HG03175 (cell line): ENCODE measurements at regions not wholly inside any gene's neighbourhood (a gene's known extent, or its start where the extent isn't known, plus 50 kb on each side); places are given as distances from the start of the nearest gene placed in this dataset.
"Not testable (repeated sequence)": the region's sequence is repeated elsewhere in the genome, so short reads cannot be mapped to it uniquely, and the experiment has no call there.

ENCODE experiments used
- ATAC-seq: cut with Tn5 transposase; IDR thresholded peaks from one replicate; pipeline ENCODE4 v1.9.1; 2021; ENCODE audit warnings: mild to moderate bottlenecking, moderate library complexity; ENCODE audit not compliant: unreplicated experiment

- ATAC-seq, result no peak
Measured at GRCh38 chr9:124084087-124084486, 72.5 kb downstream of the LHX2 start.

- no peak for ATAC-seq
Measured at GRCh38 chr9:124087226-124087625, 75.7 kb downstream of the LHX2 start.

- no peak for ATAC-seq
Measured at GRCh38 chr9:124088476-124088837, 76.9 kb downstream of the LHX2 start.

- not testable (repeated sequence) for ATAC-seq
Measured at GRCh38 chr9:124089631-124090488, 78.3 kb downstream of the LHX2 start.

GRCh38 chr9:124098141-124098905 is 86.8 kb downstream of the LHX2 start:
- ATAC-seq, result no peak

GRCh38 chr9:124099860-124100259 is 88.3 kb downstream of the LHX2 start:
- no peak for ATAC-seq

GRCh38 chr9:124101215-124101968 is 89.8 kb downstream of the LHX2 start:
- ATAC-seq, result no peak

- ATAC-seq, result no peak
Measured at GRCh38 chr9:124101969-124102345, 90.4 kb downstream of the LHX2 start.

GRCh38 chr9:124102363-124102762 is 90.8 kb downstream of the LHX2 start:
- no peak for ATAC-seq

GRCh38 chr9:124105266-124105665 is 93.7 kb downstream of the LHX2 start:
- no peak for ATAC-seq

- no peak for ATAC-seq
Measured at GRCh38 chr9:124108216-124108615, 96.6 kb downstream of the LHX2 start.

- no peak for ATAC-seq
Measured at GRCh38 chr9:124110307-124110915, 98.8 kb downstream of the LHX2 start.

- ATAC-seq, result no peak
Measured at GRCh38 chr9:124116683-124117363, 105.3 kb downstream of the LHX2 start.

- no peak for ATAC-seq
Measured at GRCh38 chr9:124118894-124119293, 107.3 kb downstream of the LHX2 start.

GRCh38 chr9:124120272-124120671 is 108.7 kb downstream of the LHX2 start:
- ATAC-seq, result no peak

- no peak for ATAC-seq
Measured at GRCh38 chr9:124121725-124122124, 110.2 kb downstream of the LHX2 start.

GRCh38 chr9:124122321-124122720 is 110.8 kb downstream of the LHX2 start:
- no peak for ATAC-seq

GRCh38 chr9:124122813-124123462 is 111.4 kb downstream of the LHX2 start:
- ATAC-seq, result no peak

- not testable (repeated sequence) for ATAC-seq
Measured at GRCh38 chr9:124123621-124124020, 112.1 kb downstream of the LHX2 start.
